Adrenal gland (tissue), 9 donors: ENCODE measurements at regions not wholly inside any gene's neighbourhood (a gene's known extent, or its start where the extent isn't known, plus 50 kb on each side); places are given as distances from the start of the nearest gene placed in this dataset.

Experiments used
- DNase-seq, 7 donors: peaks; one replicate each; pipeline ENCODE4 v3.0.0-alpha.2; 2019 to 2020
- H3K27ac ChIP-seq, 5 donors: fragments of 200-600 bp; sonication (generic) in 4 of 5; 1 replicate in 3 of 5; 2 replicates in 2 of 5; pipeline versions ENCODE4 v1.5.1 to v1.8.0; 2016 to 2020; ENCODE audit warnings: mild to moderate bottlenecking in 1 of 5
- H3K27me3 ChIP-seq: fragments of 200-600 bp; 2 replicates; pipeline ENCODE4 v1.8.0; 2021
- H3K36me3 ChIP-seq, 2 donors: fragments of 200-600 bp; replicated peaks in 1 of 2; 1 replicate in 1 of 2; 2 replicates in 1 of 2; pipeline versions ENCODE4 v1.5.1 to v1.8.0; 2018 to 2022
- H3K4me1 ChIP-seq, 2 donors: fragments of 200-600 bp; replicated peaks in 1 of 2; 1 replicate in 1 of 2; 2 replicates in 1 of 2; pipeline versions ENCODE4 v1.5.1 to v1.8.0; 2018 to 2021
- H3K4me3 ChIP-seq, 4 donors: fragments of 200-600 bp; sonication (generic) in 3 of 4; one replicate each; pipeline ENCODE4 v1.5.1; 2016 to 2018
- H3K9me3 ChIP-seq, 3 donors: fragments of 200-600 bp; sonication (generic) in 1 of 3; replicated peaks in 1 of 3; 1 replicate in 2 of 3; 2 replicates in 1 of 3; pipeline versions ENCODE4 v1.5.1 to v1.8.0; 2016 to 2021
- POLR2A ChIP-seq, 2 donors: fragments of 450-650 bp; IDR thresholded peaks; one replicate each; pipeline ENCODE4 v1.6.1; 2017; ENCODE audit warnings: antibody characterized with exemption in 2 of 2, mild to moderate bottlenecking in 2 of 2, moderate library complexity in 1 of 2
- WGBS, 4 donors: extraction: QIAGEN DNeasy Blood & Tissue Kit in 2 of 4; methylation state at CpG; one replicate each; pipeline versions ENCODE4 v1.1.5 to v1.1.7; 2013 to 2017; 5-methylcytosine and 5-hydroxymethylcytosine counted together
- intact Hi-C, 2 donors: fragments of 100-400 bp; cut with DNase I; formaldehyde crosslinking; loops; one replicate each; pipeline versions ENCODE4 v1.14.1 to v1.15.0; 2022 to 2023
- TF ChIP-seq, protein P1 (sequence below), 6 experiments: fragments of 450-650 bp in 4 of 6; fragments of 200-600 bp in 2 of 6; sonication (generic) in 1 of 6; IDR thresholded peaks; 1 replicate in 5 of 6; 2 replicates in 1 of 6; pipeline versions ENCODE4 v1.5.1 to v1.8.0; 2016 to 2021; ENCODE audit warnings: antibody characterized with exemption in 6 of 6, mild to moderate bottlenecking in 2 of 6, moderate library complexity in 1 of 6
- donor health status: healthy with polysubstance abuse.
- donor health status: Bipolar disorder and iron deficiency.
- donor health status: DM: yes; HTN: yes; CAD: no.
- donor health status: DM: no; HTN: no; CAD: no.
- donor health status: DM: no; HTN: no; CAD: no.

DNA sequence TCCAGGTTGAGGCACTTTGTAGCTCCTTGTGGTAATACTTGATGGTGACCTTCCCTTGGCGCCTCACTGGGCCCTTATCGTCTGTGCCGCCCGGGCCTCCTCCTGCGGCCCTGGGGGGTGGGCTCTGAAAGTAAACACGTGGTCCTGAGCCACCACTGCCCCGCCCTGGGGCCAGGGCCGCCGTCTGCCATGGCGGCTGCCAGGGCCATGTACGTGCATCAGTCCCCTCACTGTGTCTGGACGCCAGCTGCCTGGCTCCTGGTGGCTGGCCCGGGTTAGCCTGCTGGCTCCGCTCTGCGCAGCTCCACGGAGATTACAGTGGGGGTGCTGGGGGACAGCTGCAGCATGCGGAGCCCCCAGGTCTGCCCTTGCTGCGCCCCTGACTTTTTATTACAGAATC lies 81.8 kb upstream of the CENPW start:
- no peak for DNase-seq
- intact Hi-C loops: no loop called here
- WGBS, 4 donors: 94 to 97% (median 96%) methylated on average over 6 to 18 of the region's 18 CpGs
- H3K4me3 ChIP-seq: no peak overlapping the region
- peaks cover 0 to 12% (median 7%) of the 10 kb centered on the region in 3 donors for H3K9me3 ChIP-seq
- no peaks in the 10 kb centered on the region for H3K36me3 ChIP-seq
- TF ChIP-seq, protein P1, sequence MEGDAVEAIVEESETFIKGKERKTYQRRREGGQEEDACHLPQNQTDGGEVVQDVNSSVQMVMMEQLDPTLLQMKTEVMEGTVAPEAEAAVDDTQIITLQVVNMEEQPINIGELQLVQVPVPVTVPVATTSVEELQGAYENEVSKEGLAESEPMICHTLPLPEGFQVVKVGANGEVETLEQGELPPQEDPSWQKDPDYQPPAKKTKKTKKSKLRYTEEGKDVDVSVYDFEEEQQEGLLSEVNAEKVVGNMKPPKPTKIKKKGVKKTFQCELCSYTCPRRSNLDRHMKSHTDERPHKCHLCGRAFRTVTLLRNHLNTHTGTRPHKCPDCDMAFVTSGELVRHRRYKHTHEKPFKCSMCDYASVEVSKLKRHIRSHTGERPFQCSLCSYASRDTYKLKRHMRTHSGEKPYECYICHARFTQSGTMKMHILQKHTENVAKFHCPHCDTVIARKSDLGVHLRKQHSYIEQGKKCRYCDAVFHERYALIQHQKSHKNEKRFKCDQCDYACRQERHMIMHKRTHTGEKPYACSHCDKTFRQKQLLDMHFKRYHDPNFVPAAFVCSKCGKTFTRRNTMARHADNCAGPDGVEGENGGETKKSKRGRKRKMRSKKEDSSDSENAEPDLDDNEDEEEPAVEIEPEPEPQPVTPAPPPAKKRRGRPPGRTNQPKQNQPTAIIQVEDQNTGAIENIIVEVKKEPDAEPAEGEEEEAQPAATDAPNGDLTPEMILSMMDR (IDR thresholded peaks at IDR 0.05): no peak
- no peak overlapping the region for H3K27ac ChIP-seq
- no peaks in the 10 kb centered on the region for H3K27me3 ChIP-seq
- no peaks in the 10 kb centered on the region for H3K4me1 ChIP-seq

DNA sequence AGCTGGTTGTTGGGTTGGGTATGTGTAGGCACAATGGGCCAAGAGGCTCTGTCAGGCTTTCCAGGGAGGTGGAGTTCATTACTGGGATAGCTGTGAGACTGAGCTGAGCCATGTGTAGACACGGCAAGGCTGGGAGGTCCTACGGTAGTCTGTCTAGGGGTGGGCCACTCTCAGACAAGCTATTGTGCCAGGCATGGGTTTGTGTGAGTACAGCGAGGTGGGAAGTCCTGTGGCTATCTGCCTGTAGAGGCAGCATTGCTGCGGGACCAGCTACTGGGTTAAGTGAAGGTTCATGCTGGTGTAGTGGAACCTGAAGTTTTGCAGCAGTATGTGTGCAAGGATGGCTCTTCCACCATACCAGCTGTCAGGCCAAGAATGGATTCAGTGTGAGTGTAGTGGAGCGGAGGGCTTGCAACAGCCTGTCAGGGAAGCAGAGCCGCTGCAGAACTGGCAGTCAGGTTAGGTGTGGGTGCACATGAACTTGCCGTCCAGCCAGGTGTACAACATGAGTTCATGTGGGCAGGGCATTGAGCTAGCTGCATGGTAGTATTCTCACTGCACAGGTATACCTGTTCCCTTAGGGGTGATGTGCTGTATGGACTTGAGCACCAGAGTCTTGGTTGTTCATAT lies 78.0 kb upstream of the CENPW start:
- intact Hi-C loops: no loop called here
- H3K27ac ChIP-seq: no peak overlapping the region
- no peak for DNase-seq
- no peaks in the 10 kb centered on the region for H3K4me1 ChIP-seq
- no peaks in the 10 kb centered on the region for H3K27me3 ChIP-seq
- 93 to 95% (median 94%) methylated on average over 6 to 7 of the region's 7 CpGs for WGBS, 4 donors
- TF ChIP-seq POLR2A (IDR thresholded peaks at IDR 0.05): no peak
- TF ChIP-seq, protein P1 (IDR thresholded peaks at IDR 0.05): no peak
- no peaks in the 10 kb centered on the region for H3K36me3 ChIP-seq
- H3K4me3 ChIP-seq: no peak overlapping the region
- peaks cover 0 to 12% (median 7%) of the 10 kb centered on the region in 3 donors for H3K9me3 ChIP-seq

DNA sequence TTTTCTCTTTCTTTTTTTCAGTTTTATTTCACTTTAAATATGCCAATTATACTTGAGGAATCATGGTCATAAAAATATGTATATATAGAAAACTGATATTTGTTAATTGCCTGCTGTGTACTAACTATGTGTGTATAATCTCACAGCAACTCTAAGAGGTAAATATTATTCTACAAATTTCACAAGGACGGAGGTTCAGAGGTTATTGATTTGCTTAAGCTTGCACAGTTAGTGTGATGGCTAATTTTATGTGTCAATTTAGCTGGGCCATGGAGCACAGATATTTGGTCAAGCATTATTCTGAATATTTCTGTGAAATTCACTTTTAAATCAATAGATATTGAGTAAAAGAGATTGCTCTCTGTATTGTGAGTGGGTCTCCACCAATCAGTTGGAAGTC lies 75.7 kb upstream of the CENPW start:
- Histone ChIP-seq H3K4me3 (no peak overlapping the region), H3K27me3 (no peaks in the 10 kb centered on the region), H3K27ac (no peak overlapping the region), H3K9me3 (peaks cover 0 to 12% (median 7%) of the 10 kb centered on the region in 3 donors), H3K36me3 (no peaks in the 10 kb centered on the region), H3K4me1 (peaks cover 0 to 5% of the 10 kb centered on the region in 2 donors)
- no peak for TF ChIP-seq POLR2A (IDR thresholded peaks at IDR 0.05)
- 89 to 96% (median 93%) methylated on average over 1 of the region's 1 CpG for WGBS, 4 donors
- no peak for DNase-seq
- intact Hi-C loops: no loop called here

DNA sequence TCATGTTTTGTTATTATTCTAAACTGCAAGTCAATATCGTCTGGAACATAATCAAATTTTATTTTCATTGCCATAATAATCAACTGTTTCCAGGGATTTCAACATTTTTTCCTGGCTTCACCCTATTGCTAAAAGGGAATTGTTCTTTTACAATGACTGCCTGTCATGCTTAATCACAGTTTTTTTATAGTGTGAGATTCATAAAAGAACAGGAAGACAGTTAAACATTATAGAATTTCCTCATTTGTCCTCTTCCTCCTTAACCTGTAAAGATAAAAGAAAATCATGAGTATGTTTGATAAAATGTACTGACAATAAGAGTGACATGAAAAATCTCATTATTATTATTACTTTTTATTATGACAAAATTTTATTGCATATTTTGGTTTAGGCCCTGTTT lies 73.3 kb upstream of the CENPW start:
- no peak for TF ChIP-seq POLR2A (IDR thresholded peaks at IDR 0.05)
- TF ChIP-seq, protein P1 (IDR thresholded peaks at IDR 0.05): no peak
- no peak for DNase-seq
- intact Hi-C loops: no loop called here
- no peaks in the 10 kb centered on the region for H3K27me3 ChIP-seq
- H3K36me3 ChIP-seq: no peaks in the 10 kb centered on the region
- H3K27ac ChIP-seq: no peak overlapping the region
- no peak overlapping the region for H3K4me3 ChIP-seq
- 58 to 81% (median 79%) methylated on average over 1 of the region's 1 CpG for WGBS, 4 donors
- H3K9me3 ChIP-seq: no peaks in the 10 kb centered on the region
- H3K4me1 ChIP-seq: peaks cover 0 to 5% of the 10 kb centered on the region in 2 donors

DNA sequence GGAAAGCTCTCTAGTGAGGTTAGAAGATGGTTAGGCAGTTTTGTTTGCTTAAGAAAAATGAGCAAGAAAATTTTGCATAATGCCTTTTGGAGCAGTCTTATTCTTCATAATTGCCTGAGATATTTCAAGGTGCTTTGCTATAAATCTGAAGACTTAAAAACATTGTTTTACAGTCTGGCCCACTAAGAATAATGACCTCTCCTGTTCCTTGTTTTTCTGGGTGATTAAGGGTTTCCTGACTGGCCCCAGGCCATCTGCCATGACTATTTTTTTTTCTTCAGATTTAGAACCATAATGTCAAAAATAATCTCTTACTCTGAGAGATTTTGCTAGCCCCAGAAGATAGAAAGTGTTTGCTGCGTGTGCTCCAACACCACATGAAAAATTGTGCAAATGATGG lies 72.3 kb upstream of the CENPW start:
- peaks cover 0 to 5% of the 10 kb centered on the region in 2 donors for H3K4me1 ChIP-seq
- DNase-seq: no peak
- intact Hi-C loops: no loop called here
- H3K27me3 ChIP-seq: no peaks in the 10 kb centered on the region
- no peak for TF ChIP-seq POLR2A (IDR thresholded peaks at IDR 0.05)
- TF ChIP-seq, protein P1 (IDR thresholded peaks at IDR 0.05): no peak
- no peaks in the 10 kb centered on the region for H3K9me3 ChIP-seq
- WGBS, 4 donors: 50 to 55% (median 53%) methylated on average over 1 of the region's 1 CpG
- H3K4me3 ChIP-seq: no peak overlapping the region
- H3K27ac ChIP-seq: no peak overlapping the region
- no peaks in the 10 kb centered on the region for H3K36me3 ChIP-seq
